MM.1S (cell line): ENCODE measurements at regions not wholly inside any gene's neighbourhood (a gene's known extent, or its start where the extent isn't known, plus 50 kb on each side); places are given as distances from the start of the nearest gene placed in this dataset.
"Not testable (repeated sequence)": the region's sequence is repeated elsewhere in the genome, so short reads cannot be mapped to it uniquely, and the experiment has no call there.

Experiments
- DNase-seq: peaks from one replicate; pipeline ENCODE4 v3.0.0-alpha.2; 2015
- H2AFZ ChIP-seq: fragments of 300-600 bp; sonication (generic); 2 replicates; pipeline ENCODE4 v1.6.0; 2016; ENCODE audit warnings: antibody characterized with exemption, low read length
- H3F3A ChIP-seq: fragments of 300-600 bp; sonication (generic); 2 replicates; pipeline ENCODE4 v1.6.1; 2016; ENCODE audit warnings: mild to moderate bottlenecking, antibody characterized with exemption, low read length, moderate library complexity, mixed read lengths; ENCODE audit not compliant: insufficient read depth
- H3K27ac ChIP-seq: fragments of 300-600 bp; sonication (generic); 2 replicates; pipeline ENCODE4 v1.5.1; 2016; ENCODE audit warnings: mild to moderate bottlenecking, low read length
- H3K27me3 ChIP-seq: fragments of 300-600 bp; sonication (generic); replicated peaks from 2 replicates; pipeline ENCODE4 v1.6.0; 2016; ENCODE audit warnings: low read length; ENCODE audit not compliant: insufficient read depth
- H3K36me3 ChIP-seq: fragments of 300-600 bp; sonication (generic); replicated peaks from 2 replicates; pipeline ENCODE4 v1.6.1; 2016; ENCODE audit warnings: mild to moderate bottlenecking, low read length, mixed read lengths; ENCODE audit not compliant: insufficient read depth
- H3K4me1 ChIP-seq: fragments of 300-600 bp; sonication (generic); 2 replicates; pipeline ENCODE4 v1.6.1; 2016; ENCODE audit warnings: low read length, mixed read lengths
- H3K4me2 ChIP-seq: fragments of 300-600 bp; sonication (generic); 2 replicates; pipeline ENCODE4 v1.6.0; 2016; ENCODE audit warnings: low read depth, low read length
- H3K4me3 ChIP-seq: fragments of 300-600 bp; sonication (generic); 2 replicates; pipeline ENCODE4 v1.5.1; 2016; ENCODE audit warnings: low read length, mixed read lengths
- H3K79me2 ChIP-seq: fragments of 300-600 bp; sonication (generic); 2 replicates; pipeline ENCODE4 v1.6.1; 2016; ENCODE audit warnings: mixed run types, low read length, mixed read lengths
- H3K9ac ChIP-seq: fragments of 300-600 bp; sonication (generic); 2 replicates; pipeline ENCODE4 v1.6.1; 2016; ENCODE audit warnings: low read length, mixed read lengths
- H3K9me2 ChIP-seq: fragments of 300-600 bp; sonication (generic); replicated peaks from 2 replicates; pipeline ENCODE4 v1.6.1; 2016; ENCODE audit warnings: mild to moderate bottlenecking, low read length, mixed read lengths; ENCODE audit not compliant: insufficient read depth
- H3K9me3 ChIP-seq: fragments of 300-600 bp; sonication (generic); replicated peaks from 2 replicates; pipeline ENCODE4 v1.6.1; 2016; ENCODE audit warnings: mild to moderate bottlenecking, low read length, mixed read lengths; ENCODE audit not compliant: insufficient read depth
- H4K20me1 ChIP-seq: fragments of 300-600 bp; sonication (generic); 2 replicates; pipeline ENCODE4 v1.6.1; 2016; ENCODE audit warnings: mild to moderate bottlenecking, low read length, moderate library complexity, mixed read lengths; ENCODE audit not compliant: insufficient read depth
- CTCF ChIP-seq: fragments of 300-600 bp; sonication (generic); IDR thresholded peaks from 2 replicates; pipeline ENCODE4 v1.5.1; 2016; ENCODE audit warnings: antibody characterized with exemption, low read length, mixed read lengths
- EZH2 ChIP-seq: fragments of 300-600 bp; sonication (generic); optimal IDR thresholded peaks from 2 replicates; pipeline ENCODE3; 2017; ENCODE audit warnings: low read depth, mild to moderate bottlenecking, antibody characterized with exemption, low read length, mixed read lengths
- EZH2phosphoT487 ChIP-seq: fragments of 300-600 bp; sonication (generic); IDR thresholded peaks from 2 replicates; pipeline ENCODE4 v1.6.1; 2018; ENCODE audit warnings: antibody characterized with exemption, low read length

- no peaks in the 10 kb centered on the region for H3K9me3 ChIP-seq
Measured at GRCh38 chr7:156378806-156379205, 261.8 kb upstream of the RNF32 start.

GRCh38 chr7:156376317-156376716, 264.3 kb upstream of the RNF32 start:
- H3K4me3 ChIP-seq, result no peak overlapping the region
- no peaks in the 10 kb centered on the region for H3K9me3 ChIP-seq
- no peak overlapping the region for H2AFZ ChIP-seq
- no peaks in the 10 kb centered on the region for H4K20me1 ChIP-seq
- H3K27ac ChIP-seq, result no peak overlapping the region
- H3K9me2 ChIP-seq, result no peaks in the 10 kb centered on the region
- no peaks in the 10 kb centered on the region for H3F3A ChIP-seq
- H3K9ac ChIP-seq, result no peak overlapping the region
- H3K4me2 ChIP-seq, result no peak overlapping the region
- H3K36me3 ChIP-seq, result no peaks in the 10 kb centered on the region
- no peak for DNase-seq
- TF ChIP-seq EZH2, result no peak
- no peak for TF ChIP-seq EZH2phosphoT487
- no peak for TF ChIP-seq CTCF
- H3K27me3 ChIP-seq, result no peaks in the 10 kb centered on the region
- no peaks in the 10 kb centered on the region for H3K79me2 ChIP-seq
- H3K4me1 ChIP-seq, result no peaks in the 10 kb centered on the region

More at GRCh38 chr7:156378806-156379205, 261.8 kb upstream of the RNF32 start:
- H3K79me2 ChIP-seq, result no peaks in the 10 kb centered on the region
- H2AFZ ChIP-seq, result no peak overlapping the region
- H3K9me2 ChIP-seq, result no peaks in the 10 kb centered on the region
- H3K36me3 ChIP-seq, result no peaks in the 10 kb centered on the region
- DNase-seq, result no peak
- no peaks in the 10 kb centered on the region for H3F3A ChIP-seq
- no peak overlapping the region for H3K4me2 ChIP-seq
- no peak for TF ChIP-seq CTCF
- no peak for TF ChIP-seq EZH2
- no peak for TF ChIP-seq EZH2phosphoT487
- H4K20me1 ChIP-seq, result no peaks in the 10 kb centered on the region
- H3K4me3 ChIP-seq, result no peak overlapping the region
- no peak overlapping the region for H3K27ac ChIP-seq
- no peaks in the 10 kb centered on the region; the same call in 1 of the 2 replicates for H3K27me3 ChIP-seq
- no peaks in the 10 kb centered on the region for H3K4me1 ChIP-seq
- H3K9ac ChIP-seq, result no peak overlapping the region

DNA sequence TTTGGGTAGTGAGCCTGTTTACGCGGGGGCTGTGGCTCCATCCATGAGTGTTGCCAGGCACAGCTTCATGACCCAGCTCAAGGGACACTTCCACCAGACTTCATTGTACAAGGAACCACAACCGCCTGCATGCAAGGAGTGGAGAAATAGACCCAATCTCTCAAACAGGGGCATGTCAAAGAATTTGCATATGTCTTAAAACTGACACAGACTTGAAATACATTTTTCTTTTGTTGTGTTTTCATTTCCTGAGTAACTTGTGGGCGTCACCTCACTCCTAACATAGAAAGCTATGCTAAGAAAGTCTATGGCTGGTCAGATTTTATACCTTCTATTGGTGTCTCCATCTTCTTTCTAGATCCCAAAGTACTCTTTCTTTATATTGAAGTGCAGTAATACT, 266.2 kb upstream of the RNF32 start:
- Histone ChIP-seq H3K79me2 (no peaks in the 10 kb centered on the region), H3K4me1 (no peaks in the 10 kb centered on the region), H3K9ac (no peak overlapping the region), H3K36me3 (no peaks in the 10 kb centered on the region), H3K27me3 (no peaks in the 10 kb centered on the region), H3K4me2 (no peak overlapping the region), H3F3A (no peaks in the 10 kb centered on the region), H3K9me3 (no peaks in the 10 kb centered on the region), H3K27ac (no peak overlapping the region), H3K9me2 (no peaks in the 10 kb centered on the region), H3K4me3 (no peak overlapping the region), H2AFZ (no peak overlapping the region), H4K20me1 (no peaks in the 10 kb centered on the region)
- no peak for TF ChIP-seq CTCF
- no peak for TF ChIP-seq EZH2
- TF ChIP-seq EZH2phosphoT487, result no peak
- peak; percentile 42 for DNase-seq

DNA sequence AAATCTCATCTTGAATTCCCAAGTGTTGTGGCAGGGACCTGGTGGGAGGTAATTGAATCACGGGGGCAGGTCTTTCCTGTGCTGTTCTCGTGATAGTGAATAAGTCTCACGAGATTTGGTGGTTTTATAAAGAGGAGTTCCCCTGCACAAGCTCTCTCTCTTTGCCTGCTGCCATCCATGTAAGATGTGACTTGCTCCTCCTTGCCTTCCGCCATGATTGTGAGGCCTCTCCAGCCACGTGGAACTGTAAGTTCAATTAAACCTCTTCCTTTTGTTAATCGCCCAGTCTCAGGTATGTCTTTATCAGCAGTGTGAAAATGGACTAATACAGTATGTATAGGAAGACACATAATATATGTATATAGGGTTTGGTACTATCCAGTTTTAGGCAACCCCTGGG, 270.6 kb upstream of the RNF32 start:
- DNase-seq, H3K79me2 ChIP-seq, H3K9me3 ChIP-seq, H3F3A ChIP-seq, H3K36me3 ChIP-seq, H3K9me2 ChIP-seq, H3K4me1 ChIP-seq, H3K4me2 ChIP-seq, H3K27me3 ChIP-seq, H4K20me1 ChIP-seq, H3K9ac ChIP-seq, H3K27ac ChIP-seq, H2AFZ ChIP-seq, H3K4me3 ChIP-seq: not testable (repeated sequence)
